ENCODE measurements at regions not wholly inside any gene's neighbourhood (a gene's known extent, or its start where the extent isn't known, plus 50 kb on each side); places are given as distances from the start of the nearest gene placed in this dataset.

- Histone ChIP-seq H3K9me2 (ENCODE audit: insufficient read depth, low read length) (no peaks in the 10 kb centered on the region), H3K9me3 (ENCODE audit: low read length) (no peaks in the 10 kb centered on the region), H3K4me3 (ENCODE audit: low read depth, low read length, poor library complexity, severe bottlenecking) (no peak overlapping the region), H3K4me1 (ENCODE audit: insufficient read depth, low read length, poor library complexity, severe bottlenecking) (no peaks in the 10 kb centered on the region), H2AFZ (ENCODE audit: low read length) (no peak overlapping the region), H3K79me2 (ENCODE audit: insufficient read depth, low read depth, low read length) (no peaks in the 10 kb centered on the region), H3K4me2 (ENCODE audit: low read length) (no peak overlapping the region), H3K27ac (ENCODE audit: low read depth, low read length, poor library complexity, severe bottlenecking) (no peak overlapping the region), H3K36me3 (ENCODE audit: insufficient read depth, low read length) (no peaks in the 10 kb centered on the region), H4K20me1 (ENCODE audit: insufficient read depth, low read length) (no peaks in the 10 kb centered on the region)
- BruUV-seq (replicated peaks) = no TSS peak
- TF ChIP-seq, protein P1, sequence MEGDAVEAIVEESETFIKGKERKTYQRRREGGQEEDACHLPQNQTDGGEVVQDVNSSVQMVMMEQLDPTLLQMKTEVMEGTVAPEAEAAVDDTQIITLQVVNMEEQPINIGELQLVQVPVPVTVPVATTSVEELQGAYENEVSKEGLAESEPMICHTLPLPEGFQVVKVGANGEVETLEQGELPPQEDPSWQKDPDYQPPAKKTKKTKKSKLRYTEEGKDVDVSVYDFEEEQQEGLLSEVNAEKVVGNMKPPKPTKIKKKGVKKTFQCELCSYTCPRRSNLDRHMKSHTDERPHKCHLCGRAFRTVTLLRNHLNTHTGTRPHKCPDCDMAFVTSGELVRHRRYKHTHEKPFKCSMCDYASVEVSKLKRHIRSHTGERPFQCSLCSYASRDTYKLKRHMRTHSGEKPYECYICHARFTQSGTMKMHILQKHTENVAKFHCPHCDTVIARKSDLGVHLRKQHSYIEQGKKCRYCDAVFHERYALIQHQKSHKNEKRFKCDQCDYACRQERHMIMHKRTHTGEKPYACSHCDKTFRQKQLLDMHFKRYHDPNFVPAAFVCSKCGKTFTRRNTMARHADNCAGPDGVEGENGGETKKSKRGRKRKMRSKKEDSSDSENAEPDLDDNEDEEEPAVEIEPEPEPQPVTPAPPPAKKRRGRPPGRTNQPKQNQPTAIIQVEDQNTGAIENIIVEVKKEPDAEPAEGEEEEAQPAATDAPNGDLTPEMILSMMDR (conservative IDR thresholded peaks at IDR 0.05; ENCODE audit: low read length) = no peak
- no peak for TF ChIP-seq EZH2phosphoT487 (IDR thresholded peaks at IDR 0.05; ENCODE audit: borderline replicate concordance, low read depth, low read length)
- POLR2A ChIA-PET = interaction anchor here (0.7 kb wide), 2 partner anchors 814 to 1077 kb away, joined by 3 read pairs; no protein-coding TSS in a partner anchor
- no peak for DNase-seq (ENCODE audit: low spot score)
- CTCF ChIA-PET (ENCODE audit: unreplicated experiment) = no interaction called here
- intact Hi-C loops (cut with micrococcal nuclease; ENCODE audit: unreplicated experiment) = no loop called here
Observed at GRCh38 chr13:42706286-42706685, 75.1 kb upstream of the FAM216B start.

GRCh38 chr13:42707048-42707447 lies 74.3 kb upstream of the FAM216B start:
- Histone ChIP-seq H4K20me1 (ENCODE audit: insufficient read depth, low read length) (no peaks in the 10 kb centered on the region), H2AFZ (ENCODE audit: low read length) (no peak overlapping the region)

DNA sequence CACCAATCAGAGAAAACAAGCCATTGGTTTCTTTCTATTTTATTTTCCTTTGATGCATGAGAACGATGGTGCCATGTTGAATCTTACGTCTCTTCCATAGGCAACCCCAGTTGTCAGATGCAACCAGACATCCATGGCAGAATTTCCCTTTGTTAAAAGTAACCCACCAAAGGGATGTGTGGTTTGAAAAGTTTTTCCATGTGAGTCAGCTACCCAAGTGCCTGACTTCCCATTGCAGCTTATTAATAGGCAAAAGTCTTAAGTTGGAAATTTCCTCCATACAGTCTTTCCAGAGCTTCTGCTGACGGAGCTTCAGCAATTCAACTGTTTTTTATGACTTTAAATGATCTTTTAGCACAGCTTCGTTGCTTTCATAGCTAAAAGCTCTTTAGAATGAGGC lies 73.8 kb upstream of the FAM216B start:
- H2AFZ ChIP-seq (ENCODE audit: low read length) = no peak overlapping the region
- DNase-seq (ENCODE audit: low spot score) = no peak
- no peaks in the 10 kb centered on the region for H3K36me3 ChIP-seq (ENCODE audit: insufficient read depth, low read length)
- no peak overlapping the region for H3K4me2 ChIP-seq (ENCODE audit: low read length)
- POLR2A ChIA-PET = no interaction called here
- H3K9me3 ChIP-seq (ENCODE audit: low read length) = no peaks in the 10 kb centered on the region
- TF ChIP-seq, protein P1 (conservative IDR thresholded peaks at IDR 0.05; ENCODE audit: low read length) = no peak
- no peak for TF ChIP-seq EZH2phosphoT487 (IDR thresholded peaks at IDR 0.05; ENCODE audit: borderline replicate concordance, low read depth, low read length)
- no TSS peak for BruUV-seq (replicated peaks)
- H3K9me2 ChIP-seq (ENCODE audit: insufficient read depth, low read length) = no peaks in the 10 kb centered on the region
- no peaks in the 10 kb centered on the region for H3K4me1 ChIP-seq (ENCODE audit: insufficient read depth, low read length, poor library complexity, severe bottlenecking)
- H3K79me2 ChIP-seq (ENCODE audit: insufficient read depth, low read depth, low read length) = no peaks in the 10 kb centered on the region
- H3K27ac ChIP-seq (ENCODE audit: low read depth, low read length, poor library complexity, severe bottlenecking) = no peak overlapping the region
- no peak overlapping the region for H3K4me3 ChIP-seq (ENCODE audit: low read depth, low read length, poor library complexity, severe bottlenecking)
- intact Hi-C loops (cut with micrococcal nuclease; ENCODE audit: unreplicated experiment) = no loop called here
- no peaks in the 10 kb centered on the region for H4K20me1 ChIP-seq (ENCODE audit: insufficient read depth, low read length)
- CTCF ChIA-PET (ENCODE audit: unreplicated experiment) = no interaction called here

More at GRCh38 chr13:42707048-42707447, 74.3 kb upstream of the FAM216B start:
- intact Hi-C loops (cut with micrococcal nuclease; ENCODE audit: unreplicated experiment) = no loop called here
- H3K4me2 ChIP-seq (ENCODE audit: low read length) = no peak overlapping the region
- no peaks in the 10 kb centered on the region for H3K9me2 ChIP-seq (ENCODE audit: insufficient read depth, low read length)
- DNase-seq (ENCODE audit: low spot score) = no peak
- H3K27ac ChIP-seq (ENCODE audit: low read depth, low read length, poor library complexity, severe bottlenecking) = no peak overlapping the region
- no peaks in the 10 kb centered on the region for H3K4me1 ChIP-seq (ENCODE audit: insufficient read depth, low read length, poor library complexity, severe bottlenecking)
- no peak for TF ChIP-seq EZH2phosphoT487 (IDR thresholded peaks at IDR 0.05; ENCODE audit: borderline replicate concordance, low read depth, low read length)
- TF ChIP-seq, protein P1 (conservative IDR thresholded peaks at IDR 0.05; ENCODE audit: low read length) = no peak
- H3K4me3 ChIP-seq (ENCODE audit: low read depth, low read length, poor library complexity, severe bottlenecking) = no peak overlapping the region
- no peaks in the 10 kb centered on the region for H3K36me3 ChIP-seq (ENCODE audit: insufficient read depth, low read length)
- CTCF ChIA-PET (ENCODE audit: unreplicated experiment) = no interaction called here
- no peaks in the 10 kb centered on the region for H3K79me2 ChIP-seq (ENCODE audit: insufficient read depth, low read depth, low read length)
- H3K9me3 ChIP-seq (ENCODE audit: low read length) = no peaks in the 10 kb centered on the region
- POLR2A ChIA-PET = interaction anchor here (0.7 kb wide), 2 partner anchors 813 to 1076 kb away, joined by 3 read pairs; no protein-coding TSS in a partner anchor
- no TSS peak for BruUV-seq (replicated peaks)

Measured in OCI-LY7 (cell line).